Breast epithelium (tissue), 3 donors: ENCODE measurements at regions not wholly inside any gene's neighbourhood (a gene's known extent, or its start where the extent isn't known, plus 50 kb on each side); places are given as distances from the start of the nearest gene placed in this dataset.
"Not testable (repeated sequence)": the region's sequence is repeated elsewhere in the genome, so short reads cannot be mapped to it uniquely, and the experiment has no call there.

Experiments
- POLR2A ChIP-seq: fragments of 450-650 bp; IDR thresholded peaks from one replicate; pipeline ENCODE4 v1.6.1; 2016; ENCODE audit warnings: antibody characterized with exemption, mild to moderate bottlenecking, moderate library complexity
- TF ChIP-seq, protein P1 (sequence below), 3 donors: fragments of 450-650 bp; IDR thresholded peaks; one replicate each; pipeline ENCODE4 v1.5.1; 2016 to 2017; ENCODE audit warnings: antibody characterized with exemption in 3 of 3, mild to moderate bottlenecking in 3 of 3, moderate library complexity in 3 of 3

DNA sequence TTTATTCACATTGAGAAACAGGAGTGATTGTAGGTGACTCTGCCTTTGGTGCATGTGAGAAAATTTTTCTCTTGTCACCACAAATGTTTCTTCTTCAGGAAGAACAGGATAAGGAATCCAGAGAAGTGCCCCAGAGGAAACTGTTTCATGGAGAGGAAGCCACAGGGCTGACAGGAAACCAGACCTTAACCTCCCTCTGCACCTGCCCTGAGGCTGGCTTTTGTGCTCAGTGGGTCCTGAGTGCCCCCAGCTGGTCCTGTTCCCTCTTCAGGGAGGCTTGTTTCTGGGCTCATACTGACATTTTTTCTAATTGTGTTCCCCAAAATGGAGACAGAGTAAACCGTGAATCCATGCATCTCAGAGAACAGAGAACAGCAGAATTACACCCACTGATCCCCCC, 546.3 kb downstream of the GOLGA6L6 start:
- TF ChIP-seq, protein P1, sequence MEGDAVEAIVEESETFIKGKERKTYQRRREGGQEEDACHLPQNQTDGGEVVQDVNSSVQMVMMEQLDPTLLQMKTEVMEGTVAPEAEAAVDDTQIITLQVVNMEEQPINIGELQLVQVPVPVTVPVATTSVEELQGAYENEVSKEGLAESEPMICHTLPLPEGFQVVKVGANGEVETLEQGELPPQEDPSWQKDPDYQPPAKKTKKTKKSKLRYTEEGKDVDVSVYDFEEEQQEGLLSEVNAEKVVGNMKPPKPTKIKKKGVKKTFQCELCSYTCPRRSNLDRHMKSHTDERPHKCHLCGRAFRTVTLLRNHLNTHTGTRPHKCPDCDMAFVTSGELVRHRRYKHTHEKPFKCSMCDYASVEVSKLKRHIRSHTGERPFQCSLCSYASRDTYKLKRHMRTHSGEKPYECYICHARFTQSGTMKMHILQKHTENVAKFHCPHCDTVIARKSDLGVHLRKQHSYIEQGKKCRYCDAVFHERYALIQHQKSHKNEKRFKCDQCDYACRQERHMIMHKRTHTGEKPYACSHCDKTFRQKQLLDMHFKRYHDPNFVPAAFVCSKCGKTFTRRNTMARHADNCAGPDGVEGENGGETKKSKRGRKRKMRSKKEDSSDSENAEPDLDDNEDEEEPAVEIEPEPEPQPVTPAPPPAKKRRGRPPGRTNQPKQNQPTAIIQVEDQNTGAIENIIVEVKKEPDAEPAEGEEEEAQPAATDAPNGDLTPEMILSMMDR (IDR thresholded peaks at IDR 0.05), result not testable (repeated sequence)
- TF ChIP-seq POLR2A, result not testable (repeated sequence)
